Stimulated activated CD8-positive, alpha-beta memory T cell treated with anti-CD3 and anti-CD28 coated beads, Interleukin-15, amount 100 ng/mL, for 48 hours (primary cell): ENCODE measurements at regions not wholly inside any gene's neighbourhood (a gene's known extent, or its start where the extent isn't known, plus 50 kb on each side); places are given as distances from the start of the nearest gene placed in this dataset.

ENCODE experiments used
- DNase-seq, 2 donors: peaks; one replicate each; pipeline ENCODE4 v3.0.0-alpha.2; 2020; ENCODE audit warnings: low read depth in 2 of 2

DNA sequence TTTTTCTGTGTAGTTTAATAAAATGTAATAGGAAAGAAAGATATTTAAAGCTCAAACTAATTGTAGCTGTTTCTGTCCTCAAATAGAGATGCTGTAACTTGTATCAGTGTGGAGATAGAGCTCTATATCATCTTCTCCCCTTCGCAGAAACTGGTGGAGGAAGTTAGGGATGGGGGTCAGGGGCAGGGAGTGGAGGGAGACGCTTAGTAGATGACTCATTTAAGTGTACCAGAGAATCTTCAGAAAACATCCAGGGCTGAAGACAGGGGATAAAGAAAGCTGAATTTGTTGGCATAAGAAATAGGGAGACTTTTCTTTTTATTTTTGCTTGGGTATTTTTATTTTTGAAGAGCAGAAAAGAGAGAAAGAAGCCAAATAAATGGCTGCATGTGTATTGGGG lies 282.6 kb upstream of the DPYD start:
- DNase-seq: no peak

DNA sequence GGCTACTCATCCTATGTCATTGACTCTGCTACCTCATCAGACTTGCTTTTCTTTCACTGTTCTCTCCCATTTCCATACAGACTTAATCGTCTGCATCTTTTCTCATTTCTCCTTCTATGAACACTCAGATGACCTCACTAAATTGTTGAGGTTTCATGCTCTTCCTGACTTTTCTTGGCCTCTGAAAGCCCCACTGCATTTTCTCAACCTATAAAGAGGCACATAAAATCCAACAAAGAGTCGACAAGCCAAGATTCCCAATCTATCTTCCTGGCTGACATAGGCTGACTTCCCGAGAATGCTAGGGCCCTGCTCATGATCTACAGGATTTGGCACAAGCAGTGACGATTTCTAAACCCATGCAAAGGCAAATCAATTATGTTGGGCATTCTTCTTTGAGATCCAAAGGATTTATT lies 280.8 kb upstream of the DPYD start:
- no peak for DNase-seq

DNA sequence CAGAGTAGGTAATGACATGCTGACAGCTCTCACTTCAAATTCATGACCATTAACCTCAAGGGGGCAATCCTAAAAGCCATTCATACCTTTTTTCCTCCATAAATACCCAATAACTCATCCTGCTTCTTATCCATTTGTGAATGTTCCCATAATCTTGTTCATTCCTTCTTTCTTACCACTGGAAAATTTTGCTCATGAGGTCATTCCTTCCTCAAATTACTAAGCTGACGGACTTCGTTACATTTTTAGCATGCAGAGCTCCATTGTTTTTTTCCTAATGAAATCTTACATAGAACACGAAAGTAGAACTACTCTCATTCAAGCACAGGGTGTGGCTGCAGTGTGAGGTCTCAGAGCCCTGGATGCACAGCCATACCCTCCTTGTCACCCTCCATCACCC lies 276.5 kb upstream of the DPYD start:
- DNase-seq: no peak

DNA sequence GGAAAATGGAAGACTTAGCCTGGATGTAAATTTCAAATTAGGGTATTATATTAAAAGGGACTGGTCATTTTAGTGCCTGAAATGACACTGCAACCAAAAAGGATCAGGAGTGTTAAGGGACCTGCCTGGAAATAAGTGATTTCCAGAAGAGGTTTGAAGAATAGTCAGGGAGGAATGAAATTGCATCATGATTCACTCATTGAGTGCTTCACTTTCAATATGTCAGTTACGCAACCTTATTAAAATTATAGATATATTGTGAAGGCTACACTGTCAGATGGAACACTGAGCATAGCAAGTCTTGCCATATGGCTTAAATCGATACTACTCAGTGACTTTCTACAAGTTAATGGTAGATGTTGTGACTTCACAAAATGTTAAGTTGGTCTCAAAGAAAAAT lies 275.2 kb upstream of the DPYD start:
- no peak for DNase-seq

DNA sequence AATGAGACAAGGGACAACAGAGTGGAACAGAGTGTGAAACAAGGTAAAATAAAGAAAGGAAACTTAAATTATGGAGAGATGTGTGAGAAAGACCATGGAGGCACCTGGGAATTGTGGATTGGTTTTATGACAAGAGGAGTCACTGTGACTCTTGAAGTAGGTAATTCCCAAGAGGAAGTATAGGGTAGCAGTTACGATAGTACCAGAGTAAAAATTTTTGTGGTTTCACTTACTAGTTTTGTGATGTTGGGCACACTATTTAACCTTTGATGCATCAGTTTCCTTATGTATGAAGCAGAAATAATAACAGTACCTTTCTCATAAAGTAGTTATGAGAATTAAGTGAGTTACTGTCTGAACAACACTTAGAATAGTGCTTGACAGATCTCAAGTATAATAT lies 267.9 kb upstream of the DPYD start:
- DNase-seq: no peak

DNA sequence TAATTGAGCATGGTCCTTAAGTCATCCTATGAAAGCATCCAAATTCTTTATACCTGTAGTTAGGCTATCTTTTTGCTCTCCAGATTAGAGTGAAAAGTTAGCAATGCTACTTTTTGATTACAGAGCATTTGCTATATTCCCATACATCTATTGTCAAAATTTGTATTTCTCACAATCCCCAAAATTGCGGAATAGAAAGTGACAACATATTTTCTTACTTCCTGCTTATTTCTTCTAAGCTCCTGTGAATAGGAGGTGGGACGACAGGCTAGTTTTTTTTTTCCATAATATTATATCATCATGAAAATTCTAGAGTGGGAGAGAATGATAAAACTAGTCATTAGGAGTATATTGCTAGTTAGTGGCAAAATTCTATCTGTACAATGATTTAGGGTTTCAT lies 264.0 kb upstream of the DPYD start:
- DNase-seq: no peak

DNA sequence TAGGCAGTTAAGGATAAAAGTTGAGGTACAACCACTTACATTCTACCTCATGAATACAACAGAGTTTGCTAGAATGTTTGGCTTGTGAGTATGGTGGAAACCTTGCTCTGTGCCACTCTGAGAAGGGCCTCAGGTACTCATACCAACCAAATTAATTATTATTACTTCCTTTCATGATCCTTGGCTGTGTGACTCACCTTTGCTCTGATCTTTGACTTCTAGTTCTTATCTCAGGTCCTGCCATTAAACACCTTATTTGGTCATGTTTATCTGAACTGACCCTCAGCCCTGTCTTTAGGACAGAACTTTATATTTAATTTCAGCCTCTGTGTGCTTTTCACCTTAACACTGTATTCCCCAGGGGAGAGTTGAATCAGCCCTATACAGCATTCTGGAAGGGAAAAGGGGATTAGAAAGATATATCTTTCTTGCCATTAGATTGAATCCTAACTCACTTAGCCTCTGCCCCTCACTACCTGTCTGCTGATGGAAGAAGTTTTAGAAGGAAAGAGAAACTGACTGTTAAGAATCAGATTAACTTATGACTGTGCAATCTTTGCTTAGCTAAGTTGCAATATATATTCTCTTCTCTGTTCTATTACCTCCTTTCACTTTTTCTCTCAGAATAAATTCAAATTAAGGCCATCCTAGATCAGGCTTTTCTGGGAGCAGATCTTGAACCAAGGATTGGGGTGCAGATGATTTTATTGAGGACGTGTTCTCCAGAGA lies 260.4 kb upstream of the DPYD start:
- DNase-seq: no peak

DNA sequence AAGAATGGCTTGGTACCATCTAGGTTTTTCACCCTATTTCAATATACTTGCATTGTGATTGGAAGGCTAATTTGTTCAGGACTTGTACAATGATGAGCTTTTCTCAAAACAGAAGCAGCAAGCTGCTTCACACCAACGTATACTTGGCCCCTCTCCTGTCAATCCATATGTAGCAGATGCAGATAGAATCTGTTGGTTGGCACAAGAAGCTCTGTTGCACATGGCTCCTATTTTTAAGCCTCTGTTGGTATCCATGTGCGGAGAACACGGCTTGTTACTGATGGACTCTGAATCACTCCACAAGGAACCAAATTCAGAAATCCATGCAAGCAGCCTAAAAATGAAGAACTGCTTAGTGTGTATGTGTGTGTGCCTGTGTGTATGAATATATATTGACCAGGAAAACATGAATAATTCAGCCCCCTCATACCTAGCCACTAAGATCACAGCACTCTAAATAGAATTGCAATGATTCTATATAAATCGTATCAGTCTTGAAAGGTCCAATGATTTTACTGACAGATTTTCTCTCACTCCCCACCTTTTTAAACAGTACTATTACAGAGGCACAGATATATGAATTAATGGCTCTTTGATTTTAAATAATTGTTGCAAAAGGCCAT lies 258.4 kb upstream of the DPYD start:
- DNase-seq: no peak

DNA sequence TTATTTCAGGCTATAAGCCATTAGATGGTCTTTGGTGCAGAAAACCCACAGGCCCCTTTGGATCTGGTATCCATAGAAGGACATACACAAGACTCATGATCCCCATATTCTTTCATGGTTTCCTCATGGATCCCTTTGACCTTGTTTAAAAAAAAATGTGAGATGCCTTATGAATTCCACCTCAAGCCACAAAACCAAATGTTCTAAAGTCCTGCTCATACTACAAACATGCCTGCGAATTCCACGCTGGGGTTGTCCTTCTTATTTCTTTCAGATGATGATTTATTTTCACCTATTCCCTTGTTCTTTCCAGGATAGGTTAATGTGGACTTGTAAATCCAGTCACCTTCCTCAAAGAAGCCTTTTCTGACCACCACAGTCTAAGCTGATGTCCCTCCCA lies 256.9 kb upstream of the DPYD start:
- no peak for DNase-seq

DNA sequence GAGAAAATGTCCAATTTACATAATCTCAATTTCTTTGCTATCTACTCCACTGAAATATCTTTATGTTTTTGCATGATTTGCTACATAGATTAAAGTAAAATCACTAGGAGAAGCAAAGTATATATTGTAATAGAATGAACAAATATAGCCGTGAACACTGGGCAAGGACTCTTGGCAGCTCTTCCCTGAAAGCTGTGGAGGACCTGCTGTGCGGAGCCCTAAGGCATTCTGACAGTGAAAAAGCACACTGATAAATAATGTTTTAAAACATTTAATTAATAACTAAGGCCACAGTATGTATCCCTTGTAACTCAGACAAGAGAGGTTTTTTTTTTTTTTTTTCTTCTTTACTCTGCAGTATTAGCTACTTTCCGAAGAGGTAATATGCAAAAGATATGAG lies 256.1 kb upstream of the DPYD start:
- DNase-seq: no peak

DNA sequence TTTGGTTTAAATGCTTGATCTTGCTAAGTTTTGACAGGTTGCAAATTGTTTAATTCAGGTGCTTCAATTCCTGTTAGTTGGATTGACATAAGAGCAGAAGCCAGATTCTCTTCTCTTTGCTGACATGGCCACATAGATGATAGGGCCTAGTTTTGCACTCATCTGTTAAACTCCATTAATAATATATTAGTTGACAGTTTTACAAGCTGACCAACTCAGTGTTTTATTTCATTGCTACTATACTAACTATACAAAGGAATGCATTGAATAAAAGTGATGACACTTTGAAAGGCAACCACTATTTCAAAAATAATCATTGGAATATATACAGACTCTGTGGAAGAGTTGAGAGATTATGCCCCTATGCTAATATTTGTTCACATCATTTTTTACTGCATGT lies 255.6 kb upstream of the DPYD start:
- no peak for DNase-seq

DNA sequence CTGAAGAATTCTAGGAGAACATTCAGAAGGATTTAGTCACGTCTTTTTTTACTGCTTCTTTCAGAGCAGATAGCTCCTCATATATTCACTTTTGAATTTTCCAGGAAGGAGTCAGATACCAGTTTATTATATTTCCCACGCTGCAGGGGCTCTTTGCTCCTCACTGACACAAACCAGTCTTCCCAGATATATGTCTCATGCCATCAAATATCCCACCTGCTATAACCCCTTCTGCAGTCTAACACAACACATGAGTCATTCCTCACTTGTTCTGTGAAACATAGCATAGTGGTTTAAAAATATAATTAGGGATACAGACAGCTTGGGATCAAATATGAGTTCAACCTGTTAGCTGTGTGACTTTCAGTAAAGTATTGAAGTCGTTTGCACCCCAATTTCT lies 251.7 kb upstream of the DPYD start:
- no peak for DNase-seq

DNA sequence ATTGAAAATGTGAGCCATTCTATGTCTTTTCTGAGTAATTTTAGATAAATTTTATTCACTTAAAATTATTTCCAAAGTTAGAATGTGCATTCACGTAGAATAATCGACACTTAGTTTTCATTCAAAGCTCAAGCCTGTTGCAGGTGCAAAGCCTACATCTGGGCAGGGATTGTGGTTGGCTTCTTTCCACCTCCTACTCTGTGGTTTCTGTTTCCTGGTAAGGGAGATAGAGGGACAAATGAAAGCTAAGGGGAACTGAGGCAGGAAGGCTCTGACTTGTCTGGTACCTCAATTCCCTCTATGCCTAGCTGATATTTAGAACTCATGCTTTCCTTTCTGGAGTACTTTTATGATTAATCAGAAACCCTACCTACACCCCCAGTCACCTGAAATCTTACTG lies 251.2 kb upstream of the DPYD start:
- no peak for DNase-seq

DNA sequence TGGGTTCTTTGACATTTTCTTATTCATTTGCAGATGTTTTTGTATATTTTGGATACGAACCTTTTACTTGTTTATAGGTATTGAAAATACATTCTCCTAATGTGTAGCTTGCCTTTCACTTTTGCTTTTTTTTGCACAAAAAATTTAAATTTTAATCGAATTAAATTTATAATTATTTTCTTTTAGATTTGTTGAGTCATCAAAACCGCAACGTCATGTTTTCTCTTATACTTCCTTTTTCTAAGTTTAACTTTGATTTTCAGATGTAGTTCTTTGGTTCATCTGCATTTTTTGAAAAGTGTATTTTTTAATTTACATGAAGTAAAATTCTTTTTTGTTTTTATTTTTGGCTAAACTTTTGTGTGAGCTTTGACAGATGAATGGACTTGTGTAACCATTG lies 243.7 kb upstream of the DPYD start:
- no peak for DNase-seq

DNA sequence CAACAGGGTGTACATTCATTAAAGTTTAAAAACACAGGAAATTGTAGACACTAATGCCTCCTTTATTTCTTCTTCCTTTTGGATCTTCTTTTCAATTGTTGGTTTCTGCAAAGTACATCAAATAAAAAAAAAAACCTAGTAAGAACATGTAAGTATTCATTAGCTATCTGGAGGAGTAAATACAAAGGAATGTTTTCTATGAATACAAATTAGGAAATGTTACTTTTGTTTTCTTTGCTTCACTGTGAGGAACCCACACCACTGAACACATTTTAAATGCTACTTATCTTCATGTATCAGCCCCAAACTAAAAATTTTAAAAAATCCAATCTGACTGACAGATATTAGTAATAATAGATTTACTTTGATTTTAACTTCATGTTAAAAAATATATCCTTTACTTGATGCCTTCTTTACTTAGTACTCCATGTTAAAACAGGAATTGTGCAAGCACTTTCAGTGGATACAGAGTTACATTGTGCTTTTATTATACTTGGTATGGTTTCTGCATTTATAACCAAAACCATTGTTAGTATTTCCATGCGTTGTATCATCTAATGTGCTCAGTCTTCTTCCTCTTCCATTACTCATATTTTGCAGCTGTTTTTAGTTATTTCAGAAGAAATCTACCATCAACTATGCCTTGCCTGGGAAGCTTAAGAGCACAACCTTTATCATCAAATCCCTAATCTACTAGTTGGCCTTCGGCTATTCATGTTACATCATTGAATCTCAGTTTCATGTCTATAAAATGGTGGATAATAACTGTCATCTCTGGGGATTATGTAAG lies 236.9 kb upstream of the DPYD start:
- no peak for DNase-seq

DNA sequence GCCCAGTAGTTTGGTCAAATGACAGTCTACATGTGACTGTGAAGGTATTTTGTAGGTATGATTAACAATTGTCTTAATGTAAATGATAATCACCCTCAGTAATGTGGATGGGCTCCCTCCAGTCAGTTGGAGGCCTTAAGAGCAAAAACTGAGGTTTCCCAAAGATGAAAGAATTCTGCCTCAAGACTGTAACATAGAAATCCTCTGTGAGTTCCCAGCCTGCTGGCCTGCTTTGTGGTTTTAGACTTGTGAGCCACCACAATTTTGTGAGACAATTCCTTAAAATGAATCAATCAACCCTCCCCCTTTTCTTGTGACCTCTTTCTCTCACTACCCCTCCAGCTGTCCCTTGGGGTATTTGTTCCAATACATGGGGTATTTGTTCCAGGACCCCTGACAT lies 226.4 kb upstream of the DPYD start:
- DNase-seq: no peak

DNA sequence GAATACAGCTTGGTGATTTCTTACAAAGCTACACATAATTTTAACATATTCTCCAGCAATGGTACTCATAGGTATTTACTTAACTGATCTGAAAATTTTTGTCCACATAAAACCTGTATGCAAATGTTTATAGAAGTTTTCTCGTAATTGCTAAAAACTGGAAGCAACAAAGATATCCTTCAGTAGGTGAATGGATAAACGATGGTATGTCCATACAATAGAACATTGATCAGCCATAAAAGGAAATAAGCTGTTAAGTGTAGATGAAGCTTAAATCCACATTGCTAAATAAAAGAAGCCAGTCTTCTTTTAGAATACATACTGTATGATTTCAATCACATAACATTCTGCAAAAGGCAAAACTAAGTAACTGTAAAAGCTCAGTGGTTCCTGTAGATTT lies 224.8 kb upstream of the DPYD start:
- no peak for DNase-seq

DNA sequence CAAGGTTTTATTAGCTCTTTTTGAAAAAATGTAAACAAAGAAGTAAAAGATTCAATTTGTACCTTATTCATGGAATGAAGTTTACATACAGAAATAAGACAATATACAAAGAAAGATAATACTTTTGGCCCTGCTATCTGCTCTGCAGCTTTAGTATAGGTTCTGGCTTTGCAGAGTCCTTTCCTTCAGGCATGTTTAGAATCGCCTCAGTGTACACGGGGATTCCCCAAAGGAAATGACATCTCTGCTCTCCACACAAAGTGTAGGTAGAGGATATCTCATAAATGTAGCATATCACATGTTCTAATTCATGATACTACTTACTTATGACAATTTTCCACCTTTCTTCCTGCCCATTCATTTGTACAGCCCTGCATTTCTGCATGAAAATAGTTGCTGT lies 222.6 kb upstream of the DPYD start:
- no peak for DNase-seq

DNA sequence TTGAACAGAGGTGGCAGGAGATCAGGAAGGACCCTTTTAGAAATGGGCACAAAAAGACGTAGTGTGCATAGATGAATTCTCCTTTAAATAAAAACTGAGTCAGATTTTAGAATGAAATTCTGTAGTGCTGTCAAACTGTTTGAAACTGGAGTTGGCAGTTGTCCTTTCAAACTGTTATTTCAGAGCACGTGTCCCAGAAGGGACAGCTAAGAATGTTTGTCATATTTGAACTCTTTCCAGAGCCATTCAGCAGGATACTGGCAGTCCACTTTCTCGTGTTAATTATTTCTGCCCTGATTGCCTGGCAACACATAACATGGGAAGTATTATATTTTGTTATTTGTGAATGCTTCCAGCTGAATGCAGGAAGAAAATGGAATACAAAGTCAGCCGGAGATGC lies 212.3 kb upstream of the DPYD start:
- DNase-seq: no peak

DNA sequence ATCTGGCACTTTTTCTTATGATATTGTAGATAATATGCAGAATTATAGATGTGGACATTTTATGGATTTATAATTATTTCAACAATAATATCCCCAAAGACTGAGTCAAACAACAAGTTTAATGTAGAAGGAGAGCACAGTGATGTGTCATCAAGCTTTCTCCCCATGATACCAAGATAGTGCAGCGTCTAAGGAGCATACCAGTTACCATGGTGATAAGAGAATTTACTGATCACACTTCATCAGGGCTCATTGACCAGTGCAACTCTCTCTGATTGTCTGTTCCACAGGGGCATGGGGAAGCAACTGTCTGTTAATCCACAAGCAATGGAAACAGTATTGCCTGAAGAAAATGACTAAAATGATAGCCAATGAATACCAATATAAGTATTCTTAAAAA lies 209.6 kb upstream of the DPYD start:
- no peak for DNase-seq

DNA sequence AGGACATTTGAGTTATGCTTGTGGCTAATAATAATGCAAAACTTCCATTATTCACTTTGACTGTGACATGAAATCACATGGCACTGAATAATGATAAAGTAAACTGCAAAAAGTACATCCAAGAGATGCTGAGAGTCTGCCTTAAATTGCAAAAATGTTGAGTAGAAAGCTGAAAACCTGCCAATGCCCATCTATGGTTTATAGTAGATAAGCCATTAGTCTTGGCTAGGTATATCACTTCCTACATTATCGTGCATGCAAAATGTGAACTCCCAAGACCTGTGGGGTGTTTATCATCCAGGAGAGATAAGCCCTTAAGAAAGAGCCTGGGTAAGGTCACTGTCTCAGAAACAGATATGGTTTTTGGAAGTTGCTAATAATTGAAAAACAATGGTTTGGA lies 208.7 kb upstream of the DPYD start:
- DNase-seq: no peak

DNA sequence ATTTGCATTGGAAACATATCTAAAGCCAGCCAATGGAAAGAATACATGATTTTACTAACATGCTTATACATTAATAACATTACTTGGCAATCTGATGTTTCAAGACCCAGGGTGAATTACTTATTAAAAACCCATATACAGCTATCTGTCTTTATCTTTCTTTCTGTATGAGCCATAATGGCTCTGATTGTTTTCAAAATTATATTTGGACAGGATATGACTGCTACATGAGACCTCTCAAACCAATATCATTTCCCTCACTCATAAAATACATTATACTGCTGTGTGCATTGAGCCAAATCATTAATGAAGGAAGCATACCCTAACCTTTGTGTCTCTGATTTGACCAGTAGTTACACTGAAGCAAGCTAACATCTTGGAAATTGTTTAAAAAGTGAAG lies 205.9 kb upstream of the DPYD start:
- DNase-seq: no peak

DNA sequence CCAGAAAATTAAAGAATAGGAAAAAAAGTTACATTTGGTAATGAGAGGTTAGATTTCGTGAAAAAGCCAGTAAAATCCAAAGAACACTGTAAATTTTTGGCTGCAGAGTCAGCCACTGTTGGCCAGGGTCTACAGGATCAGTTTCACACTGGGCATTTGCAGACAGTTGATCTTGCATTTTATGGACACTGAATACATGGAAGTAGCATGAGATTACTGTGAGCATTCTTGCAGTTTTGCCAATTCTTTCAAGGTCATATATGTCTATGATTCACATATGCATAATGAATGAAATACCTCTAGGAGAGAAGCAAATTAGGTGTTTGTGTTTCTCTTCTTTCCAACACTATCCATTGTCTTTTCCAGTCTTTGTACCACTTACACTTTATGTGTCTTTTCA lies 200.8 kb upstream of the DPYD start:
- no peak for DNase-seq
